WTC11 (cell line): ENCODE measurements at regions not wholly inside any gene's neighbourhood (a gene's known extent, or its start where the extent isn't known, plus 50 kb on each side); places are given as distances from the start of the nearest gene placed in this dataset.

ENCODE experiments used
- JUN ChIP-seq: sonication (generic); formaldehyde crosslinking; IDR thresholded peaks from 2 replicates; pipeline ENCODE4 v1.8.0; 2023; ENCODE audit warnings: mild to moderate bottlenecking, missing genetic modification reagents
- TCF7 ChIP-seq: sonication (generic); formaldehyde crosslinking; IDR thresholded peaks from 2 replicates; pipeline ENCODE4 v1.8.0; 2022; ENCODE audit warnings: mild to moderate bottlenecking, low read depth, missing genetic modification reagents, moderate library complexity
- TF ChIP-seq, protein P1 (sequence below): fragments of 200-600 bp; IDR thresholded peaks from 2 replicates; pipeline ENCODE4 v1.8.0; 2022; ENCODE audit warnings: antibody characterized with exemption
- TF ChIP-seq, protein P2 (sequence below): sonication (generic); formaldehyde crosslinking; IDR thresholded peaks from 2 replicates; pipeline ENCODE4 v1.8.1; 2023; ENCODE audit warnings: mild to moderate bottlenecking, missing genetic modification reagents, moderate library complexity
- TF ChIP-seq, protein P3 (sequence below): sonication (generic); formaldehyde crosslinking; IDR thresholded peaks from 2 replicates; pipeline ENCODE4 v1.8.0; 2022; ENCODE audit warnings: mild to moderate bottlenecking, missing genetic modification reagents
- TF ChIP-seq, protein P4 (sequence below): sonication (generic); formaldehyde crosslinking; IDR thresholded peaks from 2 replicates; pipeline ENCODE4 v1.8.1; 2022; ENCODE audit warnings: mild to moderate bottlenecking, missing genetic modification reagents, moderate library complexity, borderline replicate concordance
- TF ChIP-seq, protein P5 (sequence below): sonication (generic); formaldehyde crosslinking; IDR thresholded peaks from 2 replicates; pipeline ENCODE4 v1.8.0; 2022; ENCODE audit warnings: mild to moderate bottlenecking, missing genetic modification reagents

DNA sequence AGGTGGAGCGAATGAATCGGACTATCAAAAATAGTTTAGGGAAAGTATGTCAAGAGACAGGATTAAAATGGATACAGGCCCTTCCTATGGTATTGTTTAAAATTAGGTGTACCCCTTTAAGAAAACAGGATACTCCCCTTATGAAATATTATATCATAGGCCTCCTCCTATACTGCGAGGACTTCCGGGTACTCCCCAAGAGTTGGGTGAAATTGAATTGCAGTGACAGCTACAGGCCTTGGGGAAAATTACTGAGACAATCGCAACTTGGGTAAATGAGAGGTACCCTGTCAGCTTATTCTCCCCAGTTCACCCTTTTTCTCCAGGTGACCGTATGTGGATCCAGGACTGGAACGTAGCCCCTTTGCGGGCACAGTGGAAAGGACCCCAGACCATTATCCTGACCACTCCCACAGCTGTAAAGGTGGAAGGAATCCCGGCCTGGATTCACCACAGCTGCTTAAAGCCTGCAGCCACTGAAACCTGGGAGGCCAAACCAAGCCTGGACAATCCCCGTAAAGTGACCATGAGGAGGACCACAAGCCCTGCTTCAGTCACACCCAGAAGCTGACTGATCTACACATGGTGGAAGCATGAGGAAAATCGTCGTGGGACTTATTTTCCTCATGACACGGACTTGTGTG, 1138.1 kb downstream of the ARAP2 start:
- no peak for TF ChIP-seq JUN (CRISPR knock-in tag)
- TF ChIP-seq, protein P1, sequence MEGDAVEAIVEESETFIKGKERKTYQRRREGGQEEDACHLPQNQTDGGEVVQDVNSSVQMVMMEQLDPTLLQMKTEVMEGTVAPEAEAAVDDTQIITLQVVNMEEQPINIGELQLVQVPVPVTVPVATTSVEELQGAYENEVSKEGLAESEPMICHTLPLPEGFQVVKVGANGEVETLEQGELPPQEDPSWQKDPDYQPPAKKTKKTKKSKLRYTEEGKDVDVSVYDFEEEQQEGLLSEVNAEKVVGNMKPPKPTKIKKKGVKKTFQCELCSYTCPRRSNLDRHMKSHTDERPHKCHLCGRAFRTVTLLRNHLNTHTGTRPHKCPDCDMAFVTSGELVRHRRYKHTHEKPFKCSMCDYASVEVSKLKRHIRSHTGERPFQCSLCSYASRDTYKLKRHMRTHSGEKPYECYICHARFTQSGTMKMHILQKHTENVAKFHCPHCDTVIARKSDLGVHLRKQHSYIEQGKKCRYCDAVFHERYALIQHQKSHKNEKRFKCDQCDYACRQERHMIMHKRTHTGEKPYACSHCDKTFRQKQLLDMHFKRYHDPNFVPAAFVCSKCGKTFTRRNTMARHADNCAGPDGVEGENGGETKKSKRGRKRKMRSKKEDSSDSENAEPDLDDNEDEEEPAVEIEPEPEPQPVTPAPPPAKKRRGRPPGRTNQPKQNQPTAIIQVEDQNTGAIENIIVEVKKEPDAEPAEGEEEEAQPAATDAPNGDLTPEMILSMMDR, result no peak
- TF ChIP-seq, protein P2, sequence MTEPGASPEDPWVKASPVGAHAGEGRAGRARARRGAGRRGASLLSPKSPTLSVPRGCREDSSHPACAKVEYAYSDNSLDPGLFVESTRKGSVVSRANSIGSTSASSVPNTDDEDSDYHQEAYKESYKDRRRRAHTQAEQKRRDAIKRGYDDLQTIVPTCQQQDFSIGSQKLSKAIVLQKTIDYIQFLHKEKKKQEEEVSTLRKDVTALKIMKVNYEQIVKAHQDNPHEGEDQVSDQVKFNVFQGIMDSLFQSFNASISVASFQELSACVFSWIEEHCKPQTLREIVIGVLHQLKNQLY (CRISPR knock-in tag), result no peak
- TF ChIP-seq, protein P3, sequence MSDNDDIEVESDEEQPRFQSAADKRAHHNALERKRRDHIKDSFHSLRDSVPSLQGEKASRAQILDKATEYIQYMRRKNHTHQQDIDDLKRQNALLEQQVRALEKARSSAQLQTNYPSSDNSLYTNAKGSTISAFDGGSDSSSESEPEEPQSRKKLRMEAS, result no peak
- TF ChIP-seq, protein P4, sequence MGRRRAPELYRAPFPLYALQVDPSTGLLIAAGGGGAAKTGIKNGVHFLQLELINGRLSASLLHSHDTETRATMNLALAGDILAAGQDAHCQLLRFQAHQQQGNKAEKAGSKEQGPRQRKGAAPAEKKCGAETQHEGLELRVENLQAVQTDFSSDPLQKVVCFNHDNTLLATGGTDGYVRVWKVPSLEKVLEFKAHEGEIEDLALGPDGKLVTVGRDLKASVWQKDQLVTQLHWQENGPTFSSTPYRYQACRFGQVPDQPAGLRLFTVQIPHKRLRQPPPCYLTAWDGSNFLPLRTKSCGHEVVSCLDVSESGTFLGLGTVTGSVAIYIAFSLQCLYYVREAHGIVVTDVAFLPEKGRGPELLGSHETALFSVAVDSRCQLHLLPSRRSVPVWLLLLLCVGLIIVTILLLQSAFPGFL (CRISPR knock-in tag), result no peak
- TF ChIP-seq, protein P5, sequence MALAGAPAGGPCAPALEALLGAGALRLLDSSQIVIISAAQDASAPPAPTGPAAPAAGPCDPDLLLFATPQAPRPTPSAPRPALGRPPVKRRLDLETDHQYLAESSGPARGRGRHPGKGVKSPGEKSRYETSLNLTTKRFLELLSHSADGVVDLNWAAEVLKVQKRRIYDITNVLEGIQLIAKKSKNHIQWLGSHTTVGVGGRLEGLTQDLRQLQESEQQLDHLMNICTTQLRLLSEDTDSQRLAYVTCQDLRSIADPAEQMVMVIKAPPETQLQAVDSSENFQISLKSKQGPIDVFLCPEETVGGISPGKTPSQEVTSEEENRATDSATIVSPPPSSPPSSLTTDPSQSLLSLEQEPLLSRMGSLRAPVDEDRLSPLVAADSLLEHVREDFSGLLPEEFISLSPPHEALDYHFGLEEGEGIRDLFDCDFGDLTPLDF (CRISPR knock-in tag), result no peak
- no peak for TF ChIP-seq TCF7
